ENCODE measurements at regions not wholly inside any gene's neighbourhood (a gene's known extent, or its start where the extent isn't known, plus 50 kb on each side); places are given as distances from the start of the nearest gene placed in this dataset.

GRCh38 chr5:51162245-51162644 lies 221.0 kb upstream of the ISL1 start:
- Histone ChIP-seq H3K27me3 (replicated peaks in 1 of 4; ENCODE audit: control insufficient read depth in 3 of 4, extremely low read depth in 1 of 4, insufficient read depth in 3 of 4, low read length in 3 of 4) (no peaks in the 10 kb centered on the region), H3K18ac (ENCODE audit: extremely low read depth, low read length) (no peak overlapping the region)
- POLR2A ChIA-PET (ENCODE audit: partially characterized antibody): no interaction called here

More at GRCh38 chr5:51162245-51162644, 221.0 kb upstream of the ISL1 start:
- H4K8ac ChIP-seq (ENCODE audit: extremely low read depth, insufficient read depth, low read length): no peak overlapping the region
- H3K23ac ChIP-seq (ENCODE audit: insufficient read length): no peak overlapping the region
- no peak overlapping the region for H3K9ac ChIP-seq (replicated peaks in 1 of 4; ENCODE audit: extremely low read depth in 1 of 4, low read depth in 3 of 4, low read length in 3 of 4)
- no peaks in the 10 kb centered on the region for H3K79me2 ChIP-seq (ENCODE audit: control insufficient read depth in 1 of 2, insufficient read depth in 2 of 2, low read length in 2 of 2)
- H3K23me2 ChIP-seq (ENCODE audit: low read depth, low read length): no peaks in the 10 kb centered on the region
- H3K79me1 ChIP-seq (ENCODE audit: low read depth, low read length): no peaks in the 10 kb centered on the region
- no peak overlapping the region for H2AK5ac ChIP-seq (ENCODE audit: low read depth, low read length)
- no peak overlapping the region for H3K4me3 ChIP-seq (ENCODE audit: extremely low read depth in 1 of 4, insufficient read depth in 2 of 4, low read depth in 3 of 4, low read length in 4 of 4)
- no peaks in the 10 kb centered on the region for H4K20me1 ChIP-seq (replicated peaks in 1 of 2; ENCODE audit: control insufficient read depth in 1 of 2, insufficient read depth in 2 of 2, low read length in 2 of 2)
- no peak overlapping the region for H2BK120ac ChIP-seq (replicated peaks; ENCODE audit: low read depth, low read length)
- H2BK20ac ChIP-seq (ENCODE audit: low read length): no peak overlapping the region
- no peak overlapping the region for H3K4ac ChIP-seq (replicated peaks; ENCODE audit: insufficient read length, low read depth, low read length)
- DNase-seq (ENCODE audit: low read depth in 1 of 2, low spot score in 2 of 2): no peak
- H3K36me3 ChIP-seq (ENCODE audit: control insufficient read depth in 2 of 4, insufficient read depth in 4 of 4, low read length in 3 of 4): no peaks in the 10 kb centered on the region
- no peak overlapping the region for H3K56ac ChIP-seq (replicated peaks; ENCODE audit: insufficient read length, low read depth, low read length)
- no peak overlapping the region for H2BK5ac ChIP-seq (ENCODE audit: low read depth, low read length)
- H3K27ac ChIP-seq (ENCODE audit: low read depth, low read length): no peak overlapping the region
- TF ChIP-seq ZNF274 (IDR thresholded peaks at IDR 0.05; ENCODE audit: borderline replicate concordance, extremely low read depth, low read length) (no peak), GABPA (IDR thresholded peaks at IDR 0.05; ENCODE audit: borderline replicate concordance, insufficient read depth, low read length) (no peak), CREB1 (IDR thresholded peaks at IDR 0.05) (no peak), ATF2 (IDR thresholded peaks at IDR 0.05; ENCODE audit: low read length) (no peak), MAFK (IDR thresholded peaks at IDR 0.05; ENCODE audit: low read depth, low read length) (no peak), SP4 (IDR thresholded peaks at IDR 0.05; ENCODE audit: low read length) (no peak), BACH1 (IDR thresholded peaks at IDR 0.05; ENCODE audit: low read length) (no peak), CHD2 (IDR thresholded peaks at IDR 0.05; ENCODE audit: low read length) (no peak)
- TF ChIP-seq, protein P1, sequence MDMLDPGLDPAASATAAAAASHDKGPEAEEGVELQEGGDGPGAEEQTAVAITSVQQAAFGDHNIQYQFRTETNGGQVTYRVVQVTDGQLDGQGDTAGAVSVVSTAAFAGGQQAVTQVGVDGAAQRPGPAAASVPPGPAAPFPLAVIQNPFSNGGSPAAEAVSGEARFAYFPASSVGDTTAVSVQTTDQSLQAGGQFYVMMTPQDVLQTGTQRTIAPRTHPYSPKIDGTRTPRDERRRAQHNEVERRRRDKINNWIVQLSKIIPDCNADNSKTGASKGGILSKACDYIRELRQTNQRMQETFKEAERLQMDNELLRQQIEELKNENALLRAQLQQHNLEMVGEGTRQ (IDR thresholded peaks at IDR 0.05; ENCODE audit: low read length): no peak
- no peak overlapping the region for H2BK12ac ChIP-seq (ENCODE audit: low read depth, low read length)
- H3K4me1 ChIP-seq (replicated peaks in 1 of 4; ENCODE audit: control insufficient read depth in 3 of 4, insufficient read depth in 4 of 4, low read length in 3 of 4): peaks cover 0 to 2% (median 0%) of the 10 kb centered on the region in 4 experiments; a peak in 2 of 7 replicates
- peaks cover 0 to 2% of the 10 kb centered on the region in 2 experiments; a peak in 1 of 4 replicates for H3K9me3 ChIP-seq (ENCODE audit: insufficient read depth in 2 of 2, low read depth in 1 of 2, low read length in 1 of 2)
- H3K14ac ChIP-seq (ENCODE audit: insufficient read length): no peak overlapping the region
- no peak for FAIRE-seq
- H2BK15ac ChIP-seq (ENCODE audit: low read length): no peak overlapping the region
- no peak overlapping the region for H2AFZ ChIP-seq (ENCODE audit: low read length)
- no peak overlapping the region for H3K4me2 ChIP-seq (ENCODE audit: insufficient read depth in 1 of 2, low read depth in 2 of 2, low read length in 2 of 2)
- CTCF ChIA-PET (ENCODE audit: partially characterized antibody): interaction anchor here (1.2 to 3.0 kb wide), 2 partner anchors 9 to 167 kb away, joined by 6 to 10 read pairs; no protein-coding TSS in a partner anchor
- H4K91ac ChIP-seq (replicated peaks; ENCODE audit: insufficient read length, low read length): no peak overlapping the region
- no peak overlapping the region for H4K5ac ChIP-seq (ENCODE audit: insufficient read length, low read depth, low read length)

Measured in H1 (cell line).